ENCODE measurements at regions not wholly inside any gene's neighbourhood (a gene's known extent, or its start where the extent isn't known, plus 50 kb on each side); places are given as distances from the start of the nearest gene placed in this dataset.

DNA sequence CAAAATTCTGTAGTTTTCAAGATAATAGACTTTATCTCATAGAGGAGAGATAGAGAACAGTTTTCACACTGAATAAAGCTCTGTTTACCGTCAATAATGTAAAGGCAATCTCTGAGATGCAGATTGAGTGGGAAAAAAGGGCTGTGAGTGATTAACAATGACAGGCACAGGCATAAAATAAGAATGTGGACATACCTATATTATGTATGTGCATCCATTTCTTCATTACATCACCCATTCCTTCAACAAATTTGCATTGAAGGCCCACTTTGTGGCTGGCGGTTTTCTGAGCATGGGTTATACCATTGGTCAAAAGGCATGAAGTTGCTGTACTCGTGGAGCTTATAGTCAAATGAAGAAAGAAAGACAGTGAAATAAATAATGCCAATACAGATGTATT, 1431.0 kb downstream of the AACS start:
- TF ChIP-seq POLR2A (IDR thresholded peaks at IDR 0.05), result no peak
- TF ChIP-seq, protein P1, sequence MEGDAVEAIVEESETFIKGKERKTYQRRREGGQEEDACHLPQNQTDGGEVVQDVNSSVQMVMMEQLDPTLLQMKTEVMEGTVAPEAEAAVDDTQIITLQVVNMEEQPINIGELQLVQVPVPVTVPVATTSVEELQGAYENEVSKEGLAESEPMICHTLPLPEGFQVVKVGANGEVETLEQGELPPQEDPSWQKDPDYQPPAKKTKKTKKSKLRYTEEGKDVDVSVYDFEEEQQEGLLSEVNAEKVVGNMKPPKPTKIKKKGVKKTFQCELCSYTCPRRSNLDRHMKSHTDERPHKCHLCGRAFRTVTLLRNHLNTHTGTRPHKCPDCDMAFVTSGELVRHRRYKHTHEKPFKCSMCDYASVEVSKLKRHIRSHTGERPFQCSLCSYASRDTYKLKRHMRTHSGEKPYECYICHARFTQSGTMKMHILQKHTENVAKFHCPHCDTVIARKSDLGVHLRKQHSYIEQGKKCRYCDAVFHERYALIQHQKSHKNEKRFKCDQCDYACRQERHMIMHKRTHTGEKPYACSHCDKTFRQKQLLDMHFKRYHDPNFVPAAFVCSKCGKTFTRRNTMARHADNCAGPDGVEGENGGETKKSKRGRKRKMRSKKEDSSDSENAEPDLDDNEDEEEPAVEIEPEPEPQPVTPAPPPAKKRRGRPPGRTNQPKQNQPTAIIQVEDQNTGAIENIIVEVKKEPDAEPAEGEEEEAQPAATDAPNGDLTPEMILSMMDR (IDR thresholded peaks at IDR 0.05), result no peak

Measured in heart left ventricle (tissue), 13 donors.